Mucosa of stomach (tissue), 1 donor: ENCODE measurements at regions not wholly inside any gene's neighbourhood (a gene's known extent, or its start where the extent isn't known, plus 50 kb on each side); places are given as distances from the start of the nearest gene placed in this dataset.

Source experiments
- H3K27me3 ChIP-seq: one replicate; pipeline ENCODE4 v1.7.0; 2013; ENCODE audit warnings: mild to moderate bottlenecking, low read length; ENCODE audit not compliant: control insufficient read depth, insufficient read depth
- H3K36me3 ChIP-seq: one replicate; pipeline ENCODE4 v1.7.0; 2013; ENCODE audit warnings: low read length; ENCODE audit not compliant: control insufficient read depth, insufficient read depth
- H3K4me1 ChIP-seq: one replicate; pipeline ENCODE4 v1.7.0; 2013; ENCODE audit warnings: mild to moderate bottlenecking, low read length; ENCODE audit not compliant: control insufficient read depth, insufficient read depth
- H3K4me3 ChIP-seq: one replicate; pipeline ENCODE4 v1.7.0; 2013; ENCODE audit warnings: low read length
- H3K9ac ChIP-seq: one replicate; pipeline ENCODE4 v1.7.0; 2013; ENCODE audit warnings: mild to moderate bottlenecking, low read length, moderate library complexity
- H3K9me3 ChIP-seq: one replicate; pipeline ENCODE4 v1.7.0; 2013; ENCODE audit warnings: mild to moderate bottlenecking, low read length, moderate library complexity; ENCODE audit not compliant: control insufficient read depth
- donor health status: Pancreatic carcinoma.

- no peaks in the 10 kb centered on the region for H3K27me3 ChIP-seq
- H3K9me3 ChIP-seq = no peaks in the 10 kb centered on the region
- H3K4me1 ChIP-seq = no peaks in the 10 kb centered on the region
- no peak overlapping the region for H3K4me3 ChIP-seq
- H3K36me3 ChIP-seq = no peaks in the 10 kb centered on the region
- no peak overlapping the region for H3K9ac ChIP-seq
Observed at GRCh38 chr13:88565566-88565965, 894.4 kb downstream of the SLITRK5 start.

- Histone ChIP-seq H3K9me3 (no peaks in the 10 kb centered on the region), H3K4me1 (no peaks in the 10 kb centered on the region), H3K9ac (no peak overlapping the region), H3K36me3 (no peaks in the 10 kb centered on the region), H3K27me3 (no peaks in the 10 kb centered on the region), H3K4me3 (no peak overlapping the region)
Observed at GRCh38 chr13:88585861-88586260, 914.7 kb downstream of the SLITRK5 start.

- H3K9ac ChIP-seq = no peak overlapping the region
- no peaks in the 10 kb centered on the region for H3K36me3 ChIP-seq
- H3K27me3 ChIP-seq = no peaks in the 10 kb centered on the region
- H3K4me3 ChIP-seq = no peak overlapping the region
- no peaks in the 10 kb centered on the region for H3K4me1 ChIP-seq
- H3K9me3 ChIP-seq = no peaks in the 10 kb centered on the region
Observed at GRCh38 chr13:88586263-88586662, 915.1 kb downstream of the SLITRK5 start.

- Histone ChIP-seq H3K9me3 (no peaks in the 10 kb centered on the region), H3K27me3 (no peaks in the 10 kb centered on the region), H3K4me3 (no peak overlapping the region), H3K4me1 (no peaks in the 10 kb centered on the region), H3K9ac (no peak overlapping the region), H3K36me3 (no peaks in the 10 kb centered on the region)
Observed at GRCh38 chr13:88590574-88590973, 919.4 kb downstream of the SLITRK5 start.

GRCh38 chr13:88592105-88592504 lies 920.9 kb downstream of the SLITRK5 start:
- Histone ChIP-seq H3K36me3 (no peaks in the 10 kb centered on the region), H3K9me3 (no peaks in the 10 kb centered on the region)

GRCh38 chr13:88601949-88602348 lies 930.8 kb downstream of the SLITRK5 start:
- H3K27me3 ChIP-seq = no peaks in the 10 kb centered on the region
- H3K36me3 ChIP-seq = no peaks in the 10 kb centered on the region
- H3K9ac ChIP-seq = no peak overlapping the region
- H3K4me1 ChIP-seq = no peaks in the 10 kb centered on the region
- no peak overlapping the region for H3K4me3 ChIP-seq
- H3K9me3 ChIP-seq = no peaks in the 10 kb centered on the region

More at GRCh38 chr13:88592105-88592504, 920.9 kb downstream of the SLITRK5 start:
- Histone ChIP-seq H3K9ac (no peak overlapping the region), H3K27me3 (no peaks in the 10 kb centered on the region), H3K4me1 (no peaks in the 10 kb centered on the region), H3K4me3 (no peak overlapping the region)

GRCh38 chr13:88602786-88603777 lies 931.9 kb downstream of the SLITRK5 start:
- no peaks in the 10 kb centered on the region for H3K27me3 ChIP-seq
- no peak overlapping the region for H3K9ac ChIP-seq
- no peak overlapping the region for H3K4me3 ChIP-seq
- no peaks in the 10 kb centered on the region for H3K9me3 ChIP-seq
- no peaks in the 10 kb centered on the region for H3K36me3 ChIP-seq
- H3K4me1 ChIP-seq = no peaks in the 10 kb centered on the region

- Histone ChIP-seq H3K9ac (no peak overlapping the region), H3K4me1 (no peaks in the 10 kb centered on the region), H3K9me3 (no peaks in the 10 kb centered on the region), H3K36me3 (no peaks in the 10 kb centered on the region), H3K4me3 (no peak overlapping the region), H3K27me3 (no peaks in the 10 kb centered on the region)
Observed at GRCh38 chr13:88617176-88617575, 946.0 kb downstream of the SLITRK5 start.

GRCh38 chr13:88622362-88622973 lies 951.3 kb downstream of the SLITRK5 start:
- no peak overlapping the region for H3K4me3 ChIP-seq
- H3K9ac ChIP-seq = no peak overlapping the region
- no peaks in the 10 kb centered on the region for H3K36me3 ChIP-seq
- no peaks in the 10 kb centered on the region for H3K4me1 ChIP-seq
- no peaks in the 10 kb centered on the region for H3K9me3 ChIP-seq
- H3K27me3 ChIP-seq = no peaks in the 10 kb centered on the region

- Histone ChIP-seq H3K36me3 (no peaks in the 10 kb centered on the region), H3K9ac (no peak overlapping the region), H3K4me1 (no peaks in the 10 kb centered on the region), H3K4me3 (no peak overlapping the region), H3K27me3 (no peaks in the 10 kb centered on the region), H3K9me3 (no peaks in the 10 kb centered on the region)
Observed at GRCh38 chr13:88623150-88623549, 952.0 kb downstream of the SLITRK5 start.

GRCh38 chr13:88627071-88627470 lies 955.9 kb downstream of the SLITRK5 start:
- H3K4me1 ChIP-seq = no peaks in the 10 kb centered on the region
- no peaks in the 10 kb centered on the region for H3K36me3 ChIP-seq
- no peaks in the 10 kb centered on the region for H3K9me3 ChIP-seq
- H3K9ac ChIP-seq = no peak overlapping the region
- H3K27me3 ChIP-seq = no peaks in the 10 kb centered on the region
- no peak overlapping the region for H3K4me3 ChIP-seq

- Histone ChIP-seq H3K36me3 (no peaks in the 10 kb centered on the region), H3K9me3 (no peaks in the 10 kb centered on the region), H3K4me3 (no peak overlapping the region), H3K4me1 (no peaks in the 10 kb centered on the region), H3K27me3 (no peaks in the 10 kb centered on the region), H3K9ac (no peak overlapping the region)
Observed at GRCh38 chr13:88628882-88629281, 957.7 kb downstream of the SLITRK5 start.
